GM12872 (cell line): ENCODE measurements at regions not wholly inside any gene's neighbourhood (a gene's known extent, or its start where the extent isn't known, plus 50 kb on each side); places are given as distances from the start of the nearest gene placed in this dataset.

ENCODE experiments used
- TF ChIP-seq, protein P1 (sequence below): IDR thresholded peaks from 3 replicates; pipeline ENCODE4 v1.5.1; 2011; ENCODE audit warnings: low read depth, mild to moderate bottlenecking, low read length, moderate library complexity; ENCODE audit not compliant: insufficient read depth

DNA sequence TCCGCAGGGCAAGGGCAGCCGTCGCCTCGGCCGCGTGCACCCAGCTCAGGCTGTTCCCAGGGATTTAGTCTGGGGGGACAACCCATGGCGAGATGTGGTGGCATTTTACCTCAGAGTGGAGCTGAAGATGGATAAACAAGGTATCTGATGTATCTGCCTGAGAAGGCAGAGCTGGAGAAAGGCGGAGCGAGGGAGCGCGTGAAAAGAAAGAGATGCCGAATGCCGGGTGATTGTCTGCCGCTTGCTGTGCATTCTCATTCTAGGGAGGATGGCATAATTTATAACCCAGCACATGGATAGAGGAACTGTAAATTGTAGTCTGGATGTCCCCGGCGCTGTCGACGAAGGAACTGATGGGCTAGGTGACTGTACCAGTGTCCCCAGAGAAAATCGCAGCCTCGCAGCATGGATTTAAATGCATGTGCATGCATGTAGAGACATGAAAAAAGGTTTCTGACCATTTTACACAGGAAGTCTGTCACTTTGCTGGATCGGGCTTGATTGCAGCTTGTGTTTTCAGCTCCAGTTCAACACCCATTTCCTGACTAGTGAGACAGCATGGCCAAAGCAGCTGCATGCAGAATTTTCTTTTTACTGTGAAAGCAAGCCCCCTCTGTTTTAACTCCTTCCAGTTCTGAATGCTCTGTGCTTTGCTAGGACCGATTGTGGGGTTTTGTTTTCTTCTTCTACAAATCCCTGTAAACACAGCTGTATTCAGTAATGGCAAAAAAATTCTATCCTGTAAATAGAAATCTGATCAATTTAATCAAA, 149.7 kb downstream of the PRL start:
- TF ChIP-seq, protein P1, sequence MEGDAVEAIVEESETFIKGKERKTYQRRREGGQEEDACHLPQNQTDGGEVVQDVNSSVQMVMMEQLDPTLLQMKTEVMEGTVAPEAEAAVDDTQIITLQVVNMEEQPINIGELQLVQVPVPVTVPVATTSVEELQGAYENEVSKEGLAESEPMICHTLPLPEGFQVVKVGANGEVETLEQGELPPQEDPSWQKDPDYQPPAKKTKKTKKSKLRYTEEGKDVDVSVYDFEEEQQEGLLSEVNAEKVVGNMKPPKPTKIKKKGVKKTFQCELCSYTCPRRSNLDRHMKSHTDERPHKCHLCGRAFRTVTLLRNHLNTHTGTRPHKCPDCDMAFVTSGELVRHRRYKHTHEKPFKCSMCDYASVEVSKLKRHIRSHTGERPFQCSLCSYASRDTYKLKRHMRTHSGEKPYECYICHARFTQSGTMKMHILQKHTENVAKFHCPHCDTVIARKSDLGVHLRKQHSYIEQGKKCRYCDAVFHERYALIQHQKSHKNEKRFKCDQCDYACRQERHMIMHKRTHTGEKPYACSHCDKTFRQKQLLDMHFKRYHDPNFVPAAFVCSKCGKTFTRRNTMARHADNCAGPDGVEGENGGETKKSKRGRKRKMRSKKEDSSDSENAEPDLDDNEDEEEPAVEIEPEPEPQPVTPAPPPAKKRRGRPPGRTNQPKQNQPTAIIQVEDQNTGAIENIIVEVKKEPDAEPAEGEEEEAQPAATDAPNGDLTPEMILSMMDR: no peak

DNA sequence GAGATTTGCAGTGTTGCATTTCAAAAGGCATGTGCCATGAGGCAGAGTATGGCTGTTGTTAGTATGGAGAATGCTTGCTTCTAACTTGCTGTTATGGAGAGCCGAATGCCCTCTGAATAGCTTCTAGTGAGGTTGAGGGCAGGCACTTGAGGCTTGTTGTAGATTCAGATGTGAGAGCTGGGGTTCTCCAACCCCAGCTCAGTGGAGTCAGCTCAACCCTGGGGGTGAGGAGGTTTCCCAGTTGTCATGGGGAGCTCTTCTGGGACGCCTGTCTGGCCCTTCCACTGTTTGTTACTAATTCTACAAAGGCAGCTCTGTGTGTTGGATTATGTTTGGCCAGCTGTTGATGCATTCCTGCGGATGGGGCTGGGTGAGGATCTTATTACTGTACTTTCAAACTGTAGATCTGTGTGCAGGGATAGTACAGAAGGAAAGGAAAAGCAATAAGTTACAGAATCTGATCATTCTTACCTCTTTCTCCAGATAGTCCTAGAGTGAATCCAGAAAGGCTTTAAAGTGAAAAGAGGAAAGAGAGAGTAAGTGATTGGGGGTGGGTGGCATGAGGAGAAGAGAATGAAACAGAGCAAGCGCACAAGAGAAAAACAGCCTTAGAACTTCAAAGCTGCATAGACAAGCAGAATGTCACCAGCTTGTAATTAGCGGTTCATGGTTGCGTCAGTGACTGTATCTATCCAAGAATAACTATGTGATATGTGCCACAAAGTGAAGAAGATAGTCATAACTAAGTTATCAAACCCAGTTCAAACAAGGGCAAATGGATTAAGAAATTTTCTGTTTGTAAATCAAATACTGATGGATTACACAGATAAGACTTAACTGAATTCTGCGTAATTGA, 148.7 kb downstream of the PRL start:
- TF ChIP-seq, protein P1: no peak

DNA sequence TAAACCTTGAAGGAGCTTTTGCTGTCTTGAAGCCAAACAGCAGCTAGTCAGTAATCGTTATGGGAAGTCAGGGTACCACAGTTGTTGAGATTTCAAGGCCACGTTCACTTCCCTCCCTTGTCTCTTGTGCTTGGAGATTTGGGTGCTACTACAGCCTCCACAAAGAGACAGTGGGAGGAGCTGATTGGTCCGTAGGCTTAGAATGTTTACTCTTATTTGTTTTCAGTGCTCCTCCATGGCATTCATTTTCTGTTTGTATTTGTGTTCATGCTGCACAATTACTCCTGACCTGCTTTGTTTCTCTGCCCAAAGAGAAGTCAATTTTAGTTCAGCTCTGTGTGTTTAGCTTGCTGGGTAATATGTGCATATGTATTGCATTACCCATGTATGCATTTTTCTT, 147.7 kb downstream of the PRL start:
- TF ChIP-seq, protein P1: no peak

DNA sequence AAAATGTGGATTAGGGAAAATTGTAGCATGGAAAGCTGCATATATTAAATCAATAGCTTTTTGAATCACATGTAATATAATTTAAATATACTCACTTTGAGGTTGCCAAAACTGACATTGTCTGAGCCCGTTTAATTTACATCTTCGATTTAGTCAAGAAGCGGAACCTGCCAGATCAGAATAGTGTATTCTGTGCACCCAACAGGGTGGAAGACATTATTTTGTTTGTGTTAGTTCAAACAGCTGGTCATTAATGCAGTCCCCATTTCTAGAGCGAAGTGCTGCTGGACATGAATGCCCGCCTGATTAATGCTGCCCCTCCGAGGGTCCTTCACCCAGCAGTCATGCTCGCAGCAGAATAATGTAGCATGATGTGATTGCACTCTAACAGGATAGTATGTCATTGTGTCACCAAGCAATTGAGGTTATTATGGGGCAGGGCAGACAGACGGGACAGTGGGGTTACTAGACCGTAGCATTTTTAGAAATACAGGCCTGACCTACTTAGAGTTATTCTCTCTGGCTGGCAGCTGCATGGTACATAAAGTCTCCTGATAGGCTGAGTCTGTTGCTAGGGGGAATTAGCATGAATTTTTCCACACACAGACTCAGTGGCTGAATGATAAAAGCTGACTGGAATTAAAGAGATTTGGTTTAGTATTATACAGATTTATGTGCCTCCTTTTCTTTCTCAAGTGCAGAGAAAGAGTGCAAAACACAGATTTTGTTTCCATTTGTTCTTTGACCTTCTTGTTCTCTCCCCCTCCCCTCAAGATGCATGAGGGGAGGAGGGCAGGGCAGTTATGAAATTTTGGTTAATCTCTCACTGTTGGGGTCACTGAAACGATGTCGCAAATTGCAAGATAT, 147.1 kb downstream of the PRL start:
- TF ChIP-seq, protein P1: no peak

DNA sequence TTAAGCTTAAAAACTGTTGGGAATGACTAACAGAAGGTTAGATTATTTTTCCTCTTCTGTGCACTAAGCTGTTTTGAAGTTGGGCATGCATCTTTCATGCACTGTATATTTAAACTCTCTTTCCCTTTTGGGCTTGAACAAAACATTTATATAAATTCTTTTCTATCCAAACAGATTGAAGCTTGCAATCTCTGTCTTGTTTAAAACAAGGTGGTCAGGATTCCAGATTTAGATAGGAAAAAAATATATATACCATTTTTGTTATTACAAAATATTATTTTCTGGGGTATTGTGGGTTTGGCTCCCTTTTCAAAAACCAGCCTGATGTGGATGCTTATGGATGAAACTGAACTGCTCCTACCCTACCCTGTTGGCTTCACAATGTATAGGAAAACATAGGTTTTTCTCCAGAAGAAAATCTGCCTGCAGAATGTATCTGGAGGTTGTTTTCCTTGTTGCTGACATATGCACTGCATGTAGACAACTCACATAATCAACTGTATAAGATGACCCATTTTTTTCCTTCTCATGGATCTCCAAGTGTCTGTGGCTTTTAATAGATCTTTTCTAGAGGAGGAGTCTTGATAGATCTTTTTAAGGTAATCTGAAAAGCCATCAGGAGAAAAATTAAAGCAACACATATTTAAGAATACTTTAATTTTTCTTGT, 146.3 kb downstream of the PRL start:
- TF ChIP-seq, protein P1: no peak

DNA sequence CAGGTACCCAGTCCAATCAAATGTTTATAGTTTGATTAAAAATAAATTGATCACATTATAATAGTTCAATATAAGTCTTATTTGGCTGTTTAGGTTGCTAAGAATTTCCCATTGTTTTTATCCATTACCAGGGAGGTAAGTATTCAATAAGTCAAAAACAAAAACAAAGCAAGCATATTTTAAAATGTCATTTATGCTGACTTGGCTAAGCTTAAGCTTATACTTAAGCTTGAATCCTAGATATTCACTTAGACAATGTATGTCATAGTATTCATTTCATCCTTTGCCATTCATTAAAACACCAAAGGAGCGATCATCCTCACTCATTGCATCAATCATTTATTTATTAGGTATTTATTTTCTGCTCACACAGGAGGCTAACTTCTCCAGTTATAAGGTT, 144.9 kb downstream of the PRL start:
- TF ChIP-seq, protein P1: no peak

DNA sequence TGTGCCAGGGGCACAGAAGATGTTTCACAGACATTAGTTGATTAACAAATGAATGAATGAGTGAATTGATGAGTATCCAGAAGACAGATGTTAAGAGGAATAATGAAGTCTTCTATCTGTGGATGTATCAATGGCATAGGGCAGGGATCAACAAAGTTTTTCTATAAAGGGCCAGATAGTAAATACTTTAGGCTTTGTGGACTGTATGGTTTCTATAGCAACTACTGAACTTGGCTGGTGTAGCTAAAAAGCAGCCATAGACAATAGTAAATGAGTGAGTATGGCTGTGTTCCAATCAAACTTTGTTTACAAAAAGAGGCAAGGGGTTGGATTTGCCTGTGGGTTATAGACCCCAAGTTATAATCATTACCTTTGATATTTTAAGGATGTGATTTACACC, 144.0 kb downstream of the PRL start:
- TF ChIP-seq, protein P1: no peak
